Breast epithelium (tissue), 3 donors: ENCODE measurements at regions not wholly inside any gene's neighbourhood (a gene's known extent, or its start where the extent isn't known, plus 50 kb on each side); places are given as distances from the start of the nearest gene placed in this dataset.

Experiments used
- POLR2A ChIP-seq: fragments of 450-650 bp; IDR thresholded peaks from one replicate; pipeline ENCODE4 v1.6.1; 2016; ENCODE audit warnings: antibody characterized with exemption, mild to moderate bottlenecking, moderate library complexity
- TF ChIP-seq, protein P1 (sequence below), 3 donors: fragments of 450-650 bp; IDR thresholded peaks; one replicate each; pipeline ENCODE4 v1.5.1; 2016 to 2017; ENCODE audit warnings: antibody characterized with exemption in 3 of 3, mild to moderate bottlenecking in 3 of 3, moderate library complexity in 3 of 3

DNA sequence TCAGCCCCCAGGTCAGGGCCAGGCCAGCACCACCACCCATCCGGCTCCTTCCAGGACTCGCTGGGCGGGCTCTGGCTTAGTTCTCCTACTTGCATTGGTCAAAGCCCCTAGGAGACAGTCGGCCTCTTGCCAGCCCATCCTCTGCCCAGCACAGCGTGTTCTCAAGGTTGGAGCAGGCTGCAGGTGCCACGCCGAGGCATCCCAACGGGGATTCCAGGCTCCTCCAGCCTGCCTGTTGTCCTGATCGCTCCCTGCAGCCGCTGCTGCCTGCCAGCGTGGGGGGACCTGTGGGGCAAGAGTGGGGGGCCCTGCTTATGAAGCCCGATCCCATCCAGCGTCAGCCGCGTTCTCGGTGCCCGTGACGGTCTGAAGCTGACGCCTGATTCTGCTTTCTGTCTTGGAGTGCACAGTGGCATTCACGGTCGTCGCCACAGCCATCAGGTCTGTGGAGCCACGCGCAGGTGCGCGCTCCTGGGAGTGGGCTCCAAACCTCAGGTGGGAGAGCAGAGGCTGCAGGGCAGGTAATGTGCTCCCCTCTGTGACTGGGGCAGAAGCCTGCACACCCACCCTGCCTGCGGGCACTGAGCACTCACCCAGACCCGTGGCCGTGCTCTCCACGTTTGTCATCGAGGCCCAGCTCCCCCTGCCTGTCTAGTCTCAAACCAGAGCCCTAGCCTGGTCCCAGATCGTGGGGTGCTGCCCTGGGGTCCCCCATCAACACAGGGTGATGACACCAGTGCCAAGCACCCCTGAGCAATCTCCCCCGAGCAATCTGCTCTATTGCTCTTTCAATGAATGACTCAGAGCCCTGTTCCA is 991.6 kb downstream of the BRD1 start:
- TF ChIP-seq, protein P1, sequence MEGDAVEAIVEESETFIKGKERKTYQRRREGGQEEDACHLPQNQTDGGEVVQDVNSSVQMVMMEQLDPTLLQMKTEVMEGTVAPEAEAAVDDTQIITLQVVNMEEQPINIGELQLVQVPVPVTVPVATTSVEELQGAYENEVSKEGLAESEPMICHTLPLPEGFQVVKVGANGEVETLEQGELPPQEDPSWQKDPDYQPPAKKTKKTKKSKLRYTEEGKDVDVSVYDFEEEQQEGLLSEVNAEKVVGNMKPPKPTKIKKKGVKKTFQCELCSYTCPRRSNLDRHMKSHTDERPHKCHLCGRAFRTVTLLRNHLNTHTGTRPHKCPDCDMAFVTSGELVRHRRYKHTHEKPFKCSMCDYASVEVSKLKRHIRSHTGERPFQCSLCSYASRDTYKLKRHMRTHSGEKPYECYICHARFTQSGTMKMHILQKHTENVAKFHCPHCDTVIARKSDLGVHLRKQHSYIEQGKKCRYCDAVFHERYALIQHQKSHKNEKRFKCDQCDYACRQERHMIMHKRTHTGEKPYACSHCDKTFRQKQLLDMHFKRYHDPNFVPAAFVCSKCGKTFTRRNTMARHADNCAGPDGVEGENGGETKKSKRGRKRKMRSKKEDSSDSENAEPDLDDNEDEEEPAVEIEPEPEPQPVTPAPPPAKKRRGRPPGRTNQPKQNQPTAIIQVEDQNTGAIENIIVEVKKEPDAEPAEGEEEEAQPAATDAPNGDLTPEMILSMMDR (IDR thresholded peaks at IDR 0.05), result no peak
- TF ChIP-seq POLR2A, result no peak
